HG03196 (cell line): ENCODE measurements at regions not wholly inside any gene's neighbourhood (a gene's known extent, or its start where the extent isn't known, plus 50 kb on each side); places are given as distances from the start of the nearest gene placed in this dataset.

Source experiments
- ATAC-seq: cut with Tn5 transposase; IDR thresholded peaks from one replicate; pipeline ENCODE4 v1.9.1; 2021; ENCODE audit not compliant: unreplicated experiment

- no peak for ATAC-seq
Measured at GRCh38 chr4:81891005-81891996, 419.6 kb upstream of the RASGEF1B start.

- ATAC-seq: no peak
Measured at GRCh38 chr4:81884986-81885385, 413.3 kb upstream of the RASGEF1B start.

- ATAC-seq: no peak
Measured at GRCh38 chr4:81883530-81884450, 412.1 kb upstream of the RASGEF1B start.

GRCh38 chr4:81883004-81883403, 411.3 kb upstream of the RASGEF1B start:
- no peak for ATAC-seq

- no peak for ATAC-seq
Measured at GRCh38 chr4:81881855-81882621, 410.3 kb upstream of the RASGEF1B start.

GRCh38 chr4:81876106-81876505, 404.4 kb upstream of the RASGEF1B start:
- no peak for ATAC-seq

GRCh38 chr4:81874661-81875515, 403.2 kb upstream of the RASGEF1B start:
- ATAC-seq: no peak

- ATAC-seq: no peak
Measured at GRCh38 chr4:81870275-81870674, 398.6 kb upstream of the RASGEF1B start.

GRCh38 chr4:81860111-81860510, 388.4 kb upstream of the RASGEF1B start:
- ATAC-seq: no peak

GRCh38 chr4:81854406-81854805, 382.7 kb upstream of the RASGEF1B start:
- no peak for ATAC-seq

- no peak for ATAC-seq
Measured at GRCh38 chr4:81852031-81852715, 380.5 kb upstream of the RASGEF1B start.

- no peak for ATAC-seq
Measured at GRCh38 chr4:81850701-81851100, 379.0 kb upstream of the RASGEF1B start.

GRCh38 chr4:81845761-81846160, 374.1 kb upstream of the RASGEF1B start:
- ATAC-seq: no peak

- ATAC-seq: no peak
Measured at GRCh38 chr4:81845273-81845672, 373.6 kb upstream of the RASGEF1B start.

GRCh38 chr4:81844717-81845116, 373.0 kb upstream of the RASGEF1B start:
- peak; percentile 75 for ATAC-seq

GRCh38 chr4:81839347-81840042, 367.8 kb upstream of the RASGEF1B start:
- ATAC-seq: peak; percentile 53

- no peak for ATAC-seq
Measured at GRCh38 chr4:81838586-81838985, 366.9 kb upstream of the RASGEF1B start.

GRCh38 chr4:81836716-81837115, 365.0 kb upstream of the RASGEF1B start:
- ATAC-seq: no peak

GRCh38 chr4:81833576-81833975, 361.9 kb upstream of the RASGEF1B start:
- no peak for ATAC-seq
